ENCODE measurements at regions not wholly inside any gene's neighbourhood (a gene's known extent, or its start where the extent isn't known, plus 50 kb on each side); places are given as distances from the start of the nearest gene placed in this dataset.

- TF ChIP-seq CTCF (conservative IDR thresholded peaks at IDR 0.05), result no peak
- no peak for TF ChIP-seq ZFX (IDR thresholded peaks at IDR 0.05)
These were observed 286.0 kb upstream of the CDH4 start for GRCh38 chr20:60966031-60966430.
